Small intestine (tissue), 7 donors: ENCODE measurements at regions not wholly inside any gene's neighbourhood (a gene's known extent, or its start where the extent isn't known, plus 50 kb on each side); places are given as distances from the start of the nearest gene placed in this dataset.
A peak's percentile ranks its signal among the peaks of the same experiment; 100 is the strongest.

Source experiments
- DNase-seq, 2 donors: peaks; one replicate each; pipeline versions ENCODE4 v3.0.0 to v3.0.0-alpha.2; 2013
- FAIRE-seq: peaks from 2 replicates; lab custom pipeline; 2012; peaks lifted over from hg19 to GRCh38; lab: Jason Lieb, UNC
- H3K27ac ChIP-seq, 3 donors: one replicate each; pipeline ENCODE4 v1.5.1; 2013; ENCODE audit warnings: low read length in 2 of 3, mild to moderate bottlenecking in 2 of 3, control low read depth in 1 of 3, inconsistent platforms in 1 of 3, low read depth in 1 of 3, moderate library complexity in 1 of 3
- H3K27me3 ChIP-seq, 3 donors: one replicate each; pipeline ENCODE4 v1.6.1; 2013; ENCODE audit warnings: low read length in 3 of 3, inconsistent platforms in 1 of 3; ENCODE audit not compliant: control insufficient read depth in 3 of 3, insufficient read depth in 3 of 3
- H3K36me3 ChIP-seq, 3 donors: one replicate each; pipeline ENCODE4 v1.6.1; 2013; ENCODE audit warnings: low read length in 3 of 3, inconsistent platforms in 1 of 3, low read depth in 1 of 3, mild to moderate bottlenecking in 1 of 3, moderate library complexity in 1 of 3; ENCODE audit not compliant: control insufficient read depth in 3 of 3, insufficient read depth in 2 of 3
- H3K4me1 ChIP-seq, 3 donors: one replicate each; pipeline ENCODE4 v1.6.1; 2013; ENCODE audit warnings: low read length in 2 of 3, inconsistent platforms in 1 of 3, low read depth in 1 of 3, mild to moderate bottlenecking in 1 of 3, moderate library complexity in 1 of 3; ENCODE audit not compliant: control insufficient read depth in 3 of 3, insufficient read depth in 2 of 3
- H3K4me3 ChIP-seq, 3 donors: one replicate each; pipeline ENCODE4 v1.5.1; 2013; ENCODE audit warnings: low read length in 3 of 3, control low read depth in 1 of 3, inconsistent platforms in 1 of 3, low read depth in 1 of 3, mild to moderate bottlenecking in 1 of 3, moderate library complexity in 1 of 3
- H3K9me3 ChIP-seq, 2 donors: one replicate each; pipeline ENCODE4 v1.6.1; 2013; ENCODE audit warnings: low read depth in 1 of 2, low read length in 1 of 2; ENCODE audit not compliant: control insufficient read depth in 2 of 2, insufficient read depth in 1 of 2
- WGBS, 3 donors: extraction: QIAGEN DNeasy Blood & Tissue Kit; methylation state at CpG; one replicate each; pipeline ENCODE4 v1.1.7; 2013; 5-methylcytosine and 5-hydroxymethylcytosine counted together
- donor health status: healthy with polysubstance abuse.
- donor health status: control.
- donor health status: control.
- donor health status: Bipolar disorder and iron deficiency.
- donor health status: healthy.

GRCh38 chr2:17051538-17051937, 385.9 kb upstream of the CYRIA start:
- no peak overlapping the region for H3K4me3 ChIP-seq
- H3K27me3 ChIP-seq, result no peaks in the 10 kb centered on the region
- FAIRE-seq (no peak), DNase-seq (no peak)
- no peaks in the 10 kb centered on the region for H3K9me3 ChIP-seq
- no peaks in the 10 kb centered on the region for H3K4me1 ChIP-seq
- no peak overlapping the region for H3K27ac ChIP-seq
- no peaks in the 10 kb centered on the region for H3K36me3 ChIP-seq

GRCh38 chr2:17043173-17043572, 377.5 kb upstream of the CYRIA start:
- H3K27ac ChIP-seq, result no peak overlapping the region
- DNase-seq (no peak), FAIRE-seq (no peak)
- H3K9me3 ChIP-seq, result no peaks in the 10 kb centered on the region
- no peaks in the 10 kb centered on the region for H3K36me3 ChIP-seq
- no peaks in the 10 kb centered on the region for H3K4me1 ChIP-seq
- no peak overlapping the region for H3K4me3 ChIP-seq
- WGBS, 3 donors, result 20 to 38% (median 25%) methylated on average over 1 of the region's 1 CpG
- H3K27me3 ChIP-seq, result no peaks in the 10 kb centered on the region

- WGBS, 3 donors, result 74 to 85% (median 81%) methylated on average over 5 of the region's 5 CpGs
- FAIRE-seq (no peak), DNase-seq (no peak)
- H3K27ac ChIP-seq, result no peak overlapping the region
- no peaks in the 10 kb centered on the region for H3K27me3 ChIP-seq
- H3K9me3 ChIP-seq, result no peaks in the 10 kb centered on the region
- H3K4me1 ChIP-seq, result no peaks in the 10 kb centered on the region
- H3K36me3 ChIP-seq, result no peaks in the 10 kb centered on the region
- no peak overlapping the region for H3K4me3 ChIP-seq
Observed at GRCh38 chr2:17036361-17036760, 370.7 kb upstream of the CYRIA start.

GRCh38 chr2:17035010-17035409, 369.4 kb upstream of the CYRIA start:
- WGBS, 3 donors, result 55 to 62% (median 56%) methylated on average over 1 of the region's 1 CpG

GRCh38 chr2:17030047-17030446, 364.4 kb upstream of the CYRIA start:
- DNase-seq, result peak in 1 of 2 donors; percentile 19
- no peak for FAIRE-seq

More at GRCh38 chr2:17035010-17035409, 369.4 kb upstream of the CYRIA start:
- Histone ChIP-seq H3K27me3 (no peaks in the 10 kb centered on the region), H3K27ac (no peak overlapping the region), H3K9me3 (no peaks in the 10 kb centered on the region), H3K4me3 (no peak overlapping the region), H3K4me1 (no peaks in the 10 kb centered on the region), H3K36me3 (no peaks in the 10 kb centered on the region)
- DNase-seq, result no peak
- no peak for FAIRE-seq

GRCh38 chr2:17012297-17012696, 346.7 kb upstream of the CYRIA start:
- no peak overlapping the region for H3K27ac ChIP-seq
- no peaks in the 10 kb centered on the region for H3K9me3 ChIP-seq
- FAIRE-seq (no peak), DNase-seq (no peak)
- H3K36me3 ChIP-seq, result no peaks in the 10 kb centered on the region
- WGBS, 3 donors, result 32 to 44% (median 40%) methylated on average over 3 of the region's 3 CpGs
- no peaks in the 10 kb centered on the region for H3K27me3 ChIP-seq
- H3K4me1 ChIP-seq, result no peaks in the 10 kb centered on the region
- H3K4me3 ChIP-seq, result no peak overlapping the region

More at GRCh38 chr2:17030047-17030446, 364.4 kb upstream of the CYRIA start:
- Histone ChIP-seq H3K4me1 (no peaks in the 10 kb centered on the region), H3K27me3 (no peaks in the 10 kb centered on the region), H3K36me3 (no peaks in the 10 kb centered on the region), H3K4me3 (no peak overlapping the region), H3K9me3 (no peaks in the 10 kb centered on the region), H3K27ac (no peak overlapping the region)
- 10 to 23% (median 11%) methylated on average over 2 of the region's 2 CpGs for WGBS, 3 donors

GRCh38 chr2:17010104-17010503, 344.5 kb upstream of the CYRIA start:
- WGBS, 3 donors, result 94 to 96% (median 94%) methylated on average over 2 of the region's 2 CpGs

GRCh38 chr2:17000184-17000482, 334.5 kb upstream of the CYRIA start:
- peaks cover 0 to 1% of the 10 kb centered on the region in 2 donors for H3K9me3 ChIP-seq
- DNase-seq, result no peak
- no peaks in the 10 kb centered on the region for H3K36me3 ChIP-seq
- no peak for FAIRE-seq
- no peak overlapping the region for H3K27ac ChIP-seq
- WGBS, 3 donors, result 83 to 91% (median 86%) methylated on average over 1 of the region's 1 CpG
- H3K4me1 ChIP-seq, result no peaks in the 10 kb centered on the region
- no peak overlapping the region for H3K4me3 ChIP-seq
- no peaks in the 10 kb centered on the region for H3K27me3 ChIP-seq

More at GRCh38 chr2:17010104-17010503, 344.5 kb upstream of the CYRIA start:
- Histone ChIP-seq H3K27me3 (no peaks in the 10 kb centered on the region), H3K27ac (no peak overlapping the region), H3K4me3 (no peak overlapping the region), H3K36me3 (no peaks in the 10 kb centered on the region), H3K4me1 (no peaks in the 10 kb centered on the region), H3K9me3 (no peaks in the 10 kb centered on the region)
- DNase-seq, result no peak
- no peak for FAIRE-seq

- no peaks in the 10 kb centered on the region for H3K4me1 ChIP-seq
- no peaks in the 10 kb centered on the region for H3K36me3 ChIP-seq
- H3K27me3 ChIP-seq, result no peaks in the 10 kb centered on the region
- WGBS, 3 donors, result 82 to 86% (median 84%) methylated on average over 6 of the region's 6 CpGs
- H3K27ac ChIP-seq, result no peak overlapping the region
- DNase-seq (no peak), FAIRE-seq (no peak)
- H3K9me3 ChIP-seq, result peaks cover 0 to 1% of the 10 kb centered on the region in 2 donors
- no peak overlapping the region for H3K4me3 ChIP-seq
Observed at GRCh38 chr2:16999347-17000183, 333.9 kb upstream of the CYRIA start.
